Left lobe of liver (tissue), 2 donors: ENCODE measurements at regions not wholly inside any gene's neighbourhood (a gene's known extent, or its start where the extent isn't known, plus 50 kb on each side); places are given as distances from the start of the nearest gene placed in this dataset.
"Not testable (repeated sequence)": the region's sequence is repeated elsewhere in the genome, so short reads cannot be mapped to it uniquely, and the experiment has no call there.

ENCODE experiments used
- ATAC-seq: fragments of 200-7000 bp; cut with Tn5 transposase; one replicate; pipeline ENCODE4 v1.9.1; 2020; ENCODE audit warnings: mild to moderate bottlenecking, moderate library complexity
- DNase-seq: peaks from one replicate; pipeline ENCODE4 v3.0.0-alpha.2; 2020; ENCODE audit warnings: low spot score
- donor health status: DM: no; HTN: no; CAD: no; lungs with moderate emphysema.
- donor health status: DM: no; HTN: yes; CAD: no.

DNA sequence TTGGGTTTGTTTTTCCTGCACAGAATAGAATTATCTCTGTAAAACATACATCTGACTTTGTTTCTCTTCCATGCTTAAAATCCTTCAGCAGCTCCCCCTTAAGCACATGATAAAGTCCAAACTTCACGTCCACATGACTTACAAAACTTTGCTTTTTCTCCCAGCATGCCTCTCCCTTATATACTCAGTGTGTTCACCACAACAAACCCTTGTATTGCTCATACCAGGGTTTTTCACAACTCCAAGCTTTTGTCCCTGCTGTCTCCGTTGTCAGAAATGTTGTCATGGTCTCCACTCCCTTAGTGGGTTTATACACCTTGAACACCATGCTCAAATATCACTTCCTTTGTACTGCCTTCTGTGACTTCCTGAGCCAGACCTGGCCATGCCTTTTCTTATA is 91.1 kb upstream of the MITF start:
- DNase-seq = no peak
- no peak for ATAC-seq

DNA sequence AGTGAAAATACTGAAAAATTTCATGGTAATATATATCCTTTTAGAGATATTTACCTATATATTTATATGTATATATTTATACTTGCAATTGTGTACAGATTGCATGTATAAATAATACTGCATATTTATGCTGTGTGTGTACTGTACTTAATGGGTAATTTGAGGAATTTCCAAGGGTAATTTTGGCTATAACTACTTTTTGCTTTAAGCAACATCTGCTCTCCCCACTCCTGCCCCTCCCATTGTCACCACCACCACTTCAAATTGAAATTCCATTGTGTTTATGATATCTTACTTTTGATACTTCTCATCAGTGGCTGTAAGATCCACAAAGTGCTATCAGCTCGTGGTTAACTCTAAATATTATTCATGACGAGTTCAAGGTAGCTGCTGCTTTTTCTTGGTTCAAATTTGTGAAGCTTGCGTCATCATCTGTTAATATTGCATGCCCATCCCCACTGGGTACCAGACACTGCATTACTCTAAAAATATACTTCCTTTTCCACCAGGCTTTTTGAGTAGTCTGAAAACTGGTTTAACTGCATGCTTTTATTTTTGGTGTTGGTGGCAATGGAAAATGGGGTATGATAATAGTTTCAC is 91.7 kb upstream of the MITF start:
- ATAC-seq (no peak), DNase-seq (no peak)

DNA sequence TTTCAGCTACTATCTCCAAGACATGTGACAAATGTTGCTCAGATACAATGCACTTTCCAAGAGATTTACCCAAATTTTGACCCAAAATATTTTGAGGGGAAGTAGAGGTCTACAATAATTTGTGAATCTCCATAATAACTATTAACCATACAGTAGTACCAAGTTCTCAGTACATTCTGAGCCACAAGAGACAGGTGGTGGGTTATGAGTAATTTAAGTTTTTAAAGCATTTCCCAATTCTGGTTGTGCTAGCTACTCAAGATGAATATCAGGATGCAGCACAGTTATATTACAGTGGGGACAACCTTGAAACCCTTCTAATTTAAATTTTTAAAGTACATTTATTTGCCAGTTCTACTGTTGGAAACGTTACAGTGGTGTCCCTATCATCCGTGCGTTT is 92.2 kb upstream of the MITF start:
- DNase-seq = no peak
- ATAC-seq = no peak

DNA sequence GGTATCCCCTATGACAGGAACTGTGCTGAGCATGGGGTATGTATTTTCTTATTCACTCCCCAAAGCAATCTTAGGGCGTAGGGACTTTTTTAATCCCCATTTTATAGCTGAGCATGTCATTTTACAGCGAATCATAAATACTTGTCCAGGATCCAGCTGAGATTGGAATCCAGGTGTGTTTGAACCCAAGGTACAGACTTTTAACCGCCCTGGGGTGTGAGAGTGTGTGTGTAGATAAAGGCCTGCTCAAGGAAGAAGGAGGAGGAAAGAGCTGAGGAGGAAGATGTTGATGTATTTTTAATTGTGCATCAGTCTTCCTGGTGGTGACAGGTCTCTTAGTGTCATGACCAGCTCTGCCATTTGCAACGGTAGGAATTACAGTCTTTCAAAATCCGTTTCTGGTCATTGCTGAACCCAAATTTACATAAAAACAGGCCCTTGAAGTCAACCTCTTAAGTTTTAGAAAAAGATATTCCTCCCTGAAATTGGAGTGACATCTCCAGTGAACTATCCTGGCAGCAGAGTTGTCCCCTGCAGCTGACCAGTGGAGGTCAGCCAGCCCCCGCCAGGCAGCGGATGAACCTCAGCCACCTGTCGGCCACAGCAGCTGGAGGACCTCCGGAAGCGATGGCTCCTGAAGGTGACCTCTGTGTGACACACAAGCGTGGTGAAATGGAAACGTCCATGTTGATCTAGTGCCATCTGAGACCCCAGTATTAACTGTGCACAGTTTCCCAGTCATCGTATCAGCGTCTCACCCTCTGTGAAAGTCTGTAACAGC is 92.8 kb upstream of the MITF start:
- ATAC-seq (no peak), DNase-seq (no peak)

GRCh38 chr3:69642606-69643005 is 96.7 kb upstream of the MITF start:
- DNase-seq (no peak), ATAC-seq (no peak)

- DNase-seq = no peak
- no peak for ATAC-seq
Observed at GRCh38 chr3:69639851-69640250, 99.4 kb upstream of the MITF start.

GRCh38 chr3:69628951-69629350 is 110.3 kb upstream of the MITF start:
- DNase-seq (no peak), ATAC-seq (no peak)

DNA sequence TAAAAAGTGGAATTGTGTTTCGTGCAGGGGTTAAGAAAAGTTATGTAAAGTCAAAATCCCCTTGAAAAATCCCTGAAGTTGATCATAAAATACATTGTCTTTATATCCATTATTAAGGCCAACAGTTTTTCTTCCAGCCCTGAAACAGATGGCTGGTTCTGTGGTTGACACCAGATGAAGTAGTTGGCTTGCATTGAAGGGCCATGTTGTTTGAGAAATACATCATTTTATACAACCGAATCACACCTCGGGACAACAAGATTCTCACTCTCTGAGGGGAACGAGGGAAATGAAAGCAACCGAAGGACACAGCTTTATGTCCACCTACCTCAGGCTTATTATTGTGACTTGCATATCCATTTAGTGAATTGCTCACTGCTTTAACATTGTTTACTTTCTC is 126.0 kb upstream of the MITF start:
- ATAC-seq = no peak
- no peak for DNase-seq

DNA sequence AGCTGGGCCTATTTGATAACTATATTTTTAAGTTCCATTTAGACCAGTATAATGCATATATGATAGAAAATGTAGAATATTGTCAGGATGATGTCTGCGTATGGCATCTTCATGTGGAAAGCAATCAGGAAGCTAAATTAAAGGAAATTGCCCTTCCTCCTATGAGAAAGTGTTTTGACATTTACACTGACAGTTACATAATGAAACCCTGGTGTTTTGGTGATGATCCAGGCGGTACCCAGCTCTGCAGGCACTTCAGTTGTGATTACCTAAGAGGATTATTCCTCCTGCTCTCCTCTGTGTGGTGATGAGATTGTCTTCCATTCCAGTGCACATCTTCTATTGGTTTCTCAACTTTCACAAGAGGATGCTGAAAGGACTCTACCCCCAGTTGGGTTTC is 126.5 kb upstream of the MITF start:
- DNase-seq = no peak
- ATAC-seq = no peak

GRCh38 chr3:69609566-69609965 is 129.7 kb upstream of the MITF start:
- DNase-seq, ATAC-seq: not testable (repeated sequence)

GRCh38 chr3:69607466-69608305 is 131.6 kb upstream of the MITF start:
- DNase-seq (no peak), ATAC-seq (no peak)

GRCh38 chr3:69605867-69606266 is 133.4 kb upstream of the MITF start:
- ATAC-seq (no peak), DNase-seq (no peak)

- ATAC-seq = no peak
- no peak for DNase-seq
Observed at GRCh38 chr3:69604735-69605450, 134.4 kb upstream of the MITF start.

- no peak for DNase-seq
- no peak for ATAC-seq
Observed at GRCh38 chr3:69602112-69602511, 137.2 kb upstream of the MITF start.

- ATAC-seq = no peak
- DNase-seq = no peak
Observed at GRCh38 chr3:69594286-69594685, 145.0 kb upstream of the MITF start.

DNA sequence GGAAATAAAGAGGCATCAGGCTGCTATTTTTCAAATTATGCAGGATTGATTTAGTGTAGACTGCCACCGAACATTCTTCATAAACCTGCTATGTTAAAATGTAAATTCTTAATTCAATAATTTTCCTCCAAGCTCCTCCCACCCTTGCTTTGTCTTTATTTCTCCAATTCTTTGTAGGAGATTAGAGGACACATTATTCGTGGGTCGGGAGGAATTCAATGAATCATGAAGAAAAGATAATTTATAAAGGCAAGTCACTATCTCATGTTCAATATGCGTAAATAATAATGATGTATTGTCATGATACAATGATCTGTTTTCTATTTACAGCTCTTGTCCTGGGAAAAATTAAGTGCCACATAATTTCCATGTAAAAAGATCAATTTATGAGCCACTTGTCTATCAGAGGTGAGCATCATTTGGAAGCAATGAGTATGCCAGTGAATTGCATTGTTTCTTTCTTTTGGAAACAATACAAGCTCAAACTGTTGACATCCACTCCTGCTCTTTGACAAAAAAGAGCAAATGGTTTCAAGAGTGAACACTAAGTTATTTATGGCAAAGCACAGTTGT is 148.0 kb upstream of the MITF start:
- no peak for ATAC-seq
- no peak for DNase-seq

- DNase-seq (no peak), ATAC-seq (no peak)
Observed at GRCh38 chr3:69590111-69590510, 149.2 kb upstream of the MITF start.

- DNase-seq = no peak
- ATAC-seq = peak; percentile 63
Observed at GRCh38 chr3:69588170-69588569, 151.1 kb upstream of the MITF start.

DNA sequence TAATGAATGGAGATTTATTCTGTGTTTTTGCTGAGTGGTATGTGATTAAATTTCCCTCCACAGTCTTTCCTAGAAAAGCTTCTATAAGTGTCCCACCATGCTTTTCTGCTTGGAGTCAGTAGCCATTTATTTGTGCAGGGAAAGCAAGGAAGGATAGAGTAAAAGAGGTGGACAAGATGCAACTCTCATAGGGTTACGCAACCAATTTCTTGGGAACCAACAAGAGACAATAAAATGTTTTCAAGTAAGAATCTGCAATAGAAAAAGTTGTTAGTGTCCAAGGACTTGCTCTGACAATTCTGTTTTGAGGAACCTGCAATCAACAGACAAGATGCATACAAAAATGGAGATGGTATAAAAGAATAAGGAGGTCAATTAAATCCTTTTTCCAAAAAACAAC is 153.8 kb upstream of the MITF start:
- no peak for DNase-seq
- no peak for ATAC-seq

DNA sequence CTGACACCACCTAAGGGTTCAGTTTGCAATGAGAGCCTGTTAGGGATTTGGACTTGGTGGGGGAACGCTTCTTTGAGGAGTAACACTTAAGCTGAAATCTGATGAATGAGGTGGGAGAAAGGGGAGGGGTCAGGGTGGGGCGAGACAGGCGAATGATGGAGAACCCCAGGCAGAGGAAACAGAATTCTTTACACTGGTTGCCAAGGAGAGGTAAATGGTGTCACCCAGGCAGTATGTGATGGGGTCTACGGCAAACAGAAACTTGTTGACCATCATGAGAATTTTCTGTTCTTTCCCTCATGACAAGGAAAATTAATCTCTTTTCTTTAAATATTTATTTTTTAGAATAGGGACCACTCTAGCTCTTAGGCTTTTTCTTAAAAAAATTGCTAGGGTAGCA is 157.2 kb upstream of the MITF start:
- DNase-seq (no peak), ATAC-seq (no peak)
